GM12891 (cell line): ENCODE measurements at regions not wholly inside any gene's neighbourhood (a gene's known extent, or its start where the extent isn't known, plus 50 kb on each side); places are given as distances from the start of the nearest gene placed in this dataset.

ENCODE experiments used
- PAX5 ChIP-seq: IDR thresholded peaks from 2 replicates; pipeline ENCODE4 v1.6.1; 2011; ENCODE audit warnings: low read length, moderate library complexity, mild to moderate bottlenecking; ENCODE audit not compliant: insufficient read depth, severe bottlenecking
- POLR2A ChIP-seq: IDR thresholded peaks from 2 replicates; pipeline ENCODE4 v1.6.1; 2011; ENCODE audit warnings: low read depth, low read length, control low read depth
- POLR2AphosphoS5 ChIP-seq: IDR thresholded peaks from 2 replicates; pipeline ENCODE4 v1.6.1; 2011; ENCODE audit warnings: low read depth, low read length, control low read depth
- TAF1 ChIP-seq: IDR thresholded peaks from 2 replicates; pipeline ENCODE4 v1.6.1; 2011; ENCODE audit warnings: low read depth, low read length, control low read depth

- TF ChIP-seq POLR2A, result no peak
- no peak for TF ChIP-seq POLR2AphosphoS5
- no peak for TF ChIP-seq TAF1
- TF ChIP-seq PAX5, result no peak
Observed at GRCh38 chr3:180492047-180492446, 109.9 kb upstream of the TTC14 start.
